ENCODE measurements at regions not wholly inside any gene's neighbourhood (a gene's known extent, or its start where the extent isn't known, plus 50 kb on each side); places are given as distances from the start of the nearest gene placed in this dataset.

DNA sequence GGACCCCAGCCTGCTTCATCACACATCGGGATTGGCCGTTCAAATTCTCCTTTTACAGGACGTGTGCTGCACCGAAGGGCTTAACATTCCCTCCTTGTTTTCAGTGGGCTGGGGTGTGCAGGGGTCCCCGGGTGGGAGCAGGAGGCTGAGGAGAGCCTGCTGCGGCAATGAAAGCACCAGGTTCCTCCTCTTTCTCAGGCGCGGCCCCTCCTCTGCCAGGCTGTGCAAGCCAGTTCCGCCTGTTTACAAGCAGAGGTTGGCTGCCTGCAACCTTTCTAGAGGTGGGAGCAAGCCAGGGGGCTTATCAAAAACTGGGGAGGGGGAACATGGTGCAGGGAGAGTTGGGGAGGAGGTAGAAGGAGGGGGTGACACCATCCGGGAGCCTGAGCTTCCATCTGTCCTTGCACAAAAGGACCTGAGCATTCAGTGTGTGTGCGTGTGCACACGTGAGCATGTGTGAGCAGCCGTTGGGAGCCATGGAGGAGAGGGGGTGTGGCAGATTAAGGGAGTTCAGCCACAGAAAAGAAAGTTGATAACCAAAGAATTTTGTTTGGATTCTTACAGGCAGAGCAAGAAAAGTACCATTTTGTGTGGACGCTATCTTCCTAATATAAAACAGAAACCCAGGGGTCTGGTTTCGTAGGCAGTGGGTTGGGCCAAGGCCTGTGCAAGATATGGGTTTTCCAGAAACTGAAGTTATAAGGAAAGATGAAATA is 108.8 kb upstream of the RFLNA start:
- TF ChIP-seq, protein P1, sequence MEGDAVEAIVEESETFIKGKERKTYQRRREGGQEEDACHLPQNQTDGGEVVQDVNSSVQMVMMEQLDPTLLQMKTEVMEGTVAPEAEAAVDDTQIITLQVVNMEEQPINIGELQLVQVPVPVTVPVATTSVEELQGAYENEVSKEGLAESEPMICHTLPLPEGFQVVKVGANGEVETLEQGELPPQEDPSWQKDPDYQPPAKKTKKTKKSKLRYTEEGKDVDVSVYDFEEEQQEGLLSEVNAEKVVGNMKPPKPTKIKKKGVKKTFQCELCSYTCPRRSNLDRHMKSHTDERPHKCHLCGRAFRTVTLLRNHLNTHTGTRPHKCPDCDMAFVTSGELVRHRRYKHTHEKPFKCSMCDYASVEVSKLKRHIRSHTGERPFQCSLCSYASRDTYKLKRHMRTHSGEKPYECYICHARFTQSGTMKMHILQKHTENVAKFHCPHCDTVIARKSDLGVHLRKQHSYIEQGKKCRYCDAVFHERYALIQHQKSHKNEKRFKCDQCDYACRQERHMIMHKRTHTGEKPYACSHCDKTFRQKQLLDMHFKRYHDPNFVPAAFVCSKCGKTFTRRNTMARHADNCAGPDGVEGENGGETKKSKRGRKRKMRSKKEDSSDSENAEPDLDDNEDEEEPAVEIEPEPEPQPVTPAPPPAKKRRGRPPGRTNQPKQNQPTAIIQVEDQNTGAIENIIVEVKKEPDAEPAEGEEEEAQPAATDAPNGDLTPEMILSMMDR (IDR thresholded peaks at IDR 0.05; ENCODE audit: poor library complexity, severe bottlenecking), result no peak
- TF ChIP-seq, protein P2, sequence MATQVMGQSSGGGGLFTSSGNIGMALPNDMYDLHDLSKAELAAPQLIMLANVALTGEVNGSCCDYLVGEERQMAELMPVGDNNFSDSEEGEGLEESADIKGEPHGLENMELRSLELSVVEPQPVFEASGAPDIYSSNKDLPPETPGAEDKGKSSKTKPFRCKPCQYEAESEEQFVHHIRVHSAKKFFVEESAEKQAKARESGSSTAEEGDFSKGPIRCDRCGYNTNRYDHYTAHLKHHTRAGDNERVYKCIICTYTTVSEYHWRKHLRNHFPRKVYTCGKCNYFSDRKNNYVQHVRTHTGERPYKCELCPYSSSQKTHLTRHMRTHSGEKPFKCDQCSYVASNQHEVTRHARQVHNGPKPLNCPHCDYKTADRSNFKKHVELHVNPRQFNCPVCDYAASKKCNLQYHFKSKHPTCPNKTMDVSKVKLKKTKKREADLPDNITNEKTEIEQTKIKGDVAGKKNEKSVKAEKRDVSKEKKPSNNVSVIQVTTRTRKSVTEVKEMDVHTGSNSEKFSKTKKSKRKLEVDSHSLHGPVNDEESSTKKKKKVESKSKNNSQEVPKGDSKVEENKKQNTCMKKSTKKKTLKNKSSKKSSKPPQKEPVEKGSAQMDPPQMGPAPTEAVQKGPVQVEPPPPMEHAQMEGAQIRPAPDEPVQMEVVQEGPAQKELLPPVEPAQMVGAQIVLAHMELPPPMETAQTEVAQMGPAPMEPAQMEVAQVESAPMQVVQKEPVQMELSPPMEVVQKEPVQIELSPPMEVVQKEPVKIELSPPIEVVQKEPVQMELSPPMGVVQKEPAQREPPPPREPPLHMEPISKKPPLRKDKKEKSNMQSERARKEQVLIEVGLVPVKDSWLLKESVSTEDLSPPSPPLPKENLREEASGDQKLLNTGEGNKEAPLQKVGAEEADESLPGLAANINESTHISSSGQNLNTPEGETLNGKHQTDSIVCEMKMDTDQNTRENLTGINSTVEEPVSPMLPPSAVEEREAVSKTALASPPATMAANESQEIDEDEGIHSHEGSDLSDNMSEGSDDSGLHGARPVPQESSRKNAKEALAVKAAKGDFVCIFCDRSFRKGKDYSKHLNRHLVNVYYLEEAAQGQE (IDR thresholded peaks at IDR 0.05; ENCODE audit: borderline replicate concordance), result no peak
- TF ChIP-seq TAF1 (IDR thresholded peaks at IDR 0.05; ENCODE audit: low read depth) (no peak), EZH2 (IDR thresholded peaks at IDR 0.05; ENCODE audit: borderline replicate concordance, insufficient read depth, low read length, poor library complexity, severe bottlenecking) (no peak), SMC3 (conservative IDR thresholded peaks at IDR 0.05; ENCODE audit: poor library complexity) (no peak), EP300 (conservative IDR thresholded peaks at IDR 0.05; ENCODE audit: poor library complexity, severe bottlenecking) (no peak), POLR2AphosphoS5 (IDR thresholded peaks at IDR 0.05) (no peak)

All from neural cell (in vitro differentiated cells).